Effector memory CD4-positive, alpha-beta T cell (primary cell): ENCODE measurements at regions not wholly inside any gene's neighbourhood (a gene's known extent, or its start where the extent isn't known, plus 50 kb on each side); places are given as distances from the start of the nearest gene placed in this dataset.

Experiments used
- DNase-seq, 3 donors: peaks; one replicate each; pipeline ENCODE4 v3.0.0-alpha.2; 2020
- H3K27ac ChIP-seq: 2 replicates; pipeline ENCODE4 v1.7.0; 2013; ENCODE audit warnings: mild to moderate bottlenecking, low read length, moderate library complexity; ENCODE audit not compliant: insufficient read depth, poor library complexity, severe bottlenecking
- H3K27me3 ChIP-seq: replicated peaks from 2 replicates; pipeline ENCODE4 v1.7.0; 2013; ENCODE audit warnings: mild to moderate bottlenecking, low read length; ENCODE audit not compliant: insufficient read depth, control insufficient read depth, poor library complexity, severe bottlenecking
- H3K36me3 ChIP-seq: 2 replicates; pipeline ENCODE4 v1.7.0; 2013; ENCODE audit warnings: mild to moderate bottlenecking, low read length, moderate library complexity; ENCODE audit not compliant: control insufficient read depth, insufficient read depth
- H3K4me1 ChIP-seq: 2 replicates; pipeline ENCODE4 v1.7.0; 2013; ENCODE audit warnings: low read length, mild to moderate bottlenecking; ENCODE audit not compliant: control insufficient read depth, insufficient read depth, poor library complexity, severe bottlenecking
- H3K4me3 ChIP-seq: 2 replicates; pipeline ENCODE4 v1.7.0; 2013; ENCODE audit warnings: low read length, low read depth, mild to moderate bottlenecking; ENCODE audit not compliant: insufficient read depth, poor library complexity, severe bottlenecking
- H3K9me3 ChIP-seq: 2 replicates; pipeline ENCODE4 v1.7.0; 2013; ENCODE audit warnings: mild to moderate bottlenecking, low read length, moderate library complexity; ENCODE audit not compliant: control insufficient read depth

DNA sequence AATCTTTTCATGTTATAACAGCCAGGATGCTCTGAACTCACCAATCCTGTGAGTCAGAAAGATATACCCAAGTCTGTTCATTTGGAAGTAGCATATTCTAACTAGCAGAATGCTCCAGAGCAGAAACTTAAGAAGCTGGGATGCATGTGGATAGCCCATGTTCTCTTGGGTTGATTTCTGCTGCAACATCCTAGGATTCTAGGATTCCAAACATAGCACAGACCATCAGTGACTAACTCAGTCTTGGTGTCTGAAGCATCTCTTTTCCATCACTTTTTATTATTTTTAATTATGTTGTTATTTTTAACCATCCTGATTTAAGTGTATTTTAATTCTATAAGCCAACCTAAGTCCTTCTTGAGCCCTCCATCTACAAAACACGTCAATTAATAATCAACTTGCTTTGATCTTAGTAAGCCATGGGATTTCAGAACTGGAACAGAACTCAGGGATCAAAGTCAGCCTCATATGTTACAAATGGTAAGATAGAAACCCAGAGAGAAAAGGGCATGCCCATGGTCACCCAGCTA lies 85.4 kb downstream of the OSR1 start:
- no peaks in the 10 kb centered on the region for H3K4me1 ChIP-seq
- H3K36me3 ChIP-seq: no peaks in the 10 kb centered on the region
- H3K9me3 ChIP-seq: no peaks in the 10 kb centered on the region
- no peak overlapping the region for H3K27ac ChIP-seq
- DNase-seq: no peak
- H3K4me3 ChIP-seq: no peak overlapping the region
- no peaks in the 10 kb centered on the region for H3K27me3 ChIP-seq

DNA sequence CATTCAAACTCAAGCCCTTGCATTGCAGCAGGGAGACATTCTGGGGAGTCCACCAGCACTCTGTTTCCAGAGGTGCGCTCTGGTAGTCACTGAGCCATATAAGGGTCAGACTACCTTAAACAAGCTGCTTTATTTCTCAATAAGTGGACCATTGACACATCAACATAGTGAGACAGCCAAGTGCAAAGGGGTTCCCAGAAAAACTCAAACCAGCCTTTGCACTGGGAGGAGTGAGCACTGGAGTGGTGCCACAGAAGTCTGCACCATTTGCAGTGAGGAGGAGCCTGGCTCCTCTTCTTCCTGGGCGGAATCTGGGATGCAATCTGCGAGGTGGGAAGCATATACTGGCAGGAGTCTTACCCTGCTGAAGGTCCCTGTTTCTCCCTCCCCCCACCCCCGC lies 86.4 kb downstream of the OSR1 start:
- no peak overlapping the region for H3K4me3 ChIP-seq
- H3K9me3 ChIP-seq: no peaks in the 10 kb centered on the region
- no peaks in the 10 kb centered on the region for H3K4me1 ChIP-seq
- no peak overlapping the region for H3K27ac ChIP-seq
- DNase-seq: no peak
- H3K36me3 ChIP-seq: no peaks in the 10 kb centered on the region
- H3K27me3 ChIP-seq: no peaks in the 10 kb centered on the region

DNA sequence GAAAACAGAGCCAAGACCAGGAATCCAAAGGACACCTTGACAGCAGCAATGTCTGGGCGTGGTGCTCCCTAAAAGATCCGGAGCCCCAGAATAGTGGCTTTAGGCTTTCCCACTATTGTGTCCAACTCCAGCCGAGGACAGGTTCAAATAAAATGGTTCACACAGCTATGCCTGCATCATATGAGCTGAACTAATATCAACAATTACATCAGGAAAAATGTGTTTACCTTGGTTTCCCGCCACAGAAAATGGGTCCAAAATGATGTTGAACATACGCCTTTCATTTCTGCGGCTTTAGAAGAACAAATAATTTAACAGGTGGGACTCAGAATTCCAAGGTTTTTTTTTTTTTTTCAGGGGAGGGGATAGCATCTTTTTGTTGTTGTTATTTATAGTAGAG lies 93.6 kb downstream of the OSR1 start:
- no peaks in the 10 kb centered on the region for H3K36me3 ChIP-seq
- H3K9me3 ChIP-seq: no peaks in the 10 kb centered on the region
- no peak for DNase-seq
- H3K4me1 ChIP-seq: no peaks in the 10 kb centered on the region
- no peaks in the 10 kb centered on the region for H3K27me3 ChIP-seq
- no peak overlapping the region for H3K27ac ChIP-seq
- H3K4me3 ChIP-seq: no peak overlapping the region

DNA sequence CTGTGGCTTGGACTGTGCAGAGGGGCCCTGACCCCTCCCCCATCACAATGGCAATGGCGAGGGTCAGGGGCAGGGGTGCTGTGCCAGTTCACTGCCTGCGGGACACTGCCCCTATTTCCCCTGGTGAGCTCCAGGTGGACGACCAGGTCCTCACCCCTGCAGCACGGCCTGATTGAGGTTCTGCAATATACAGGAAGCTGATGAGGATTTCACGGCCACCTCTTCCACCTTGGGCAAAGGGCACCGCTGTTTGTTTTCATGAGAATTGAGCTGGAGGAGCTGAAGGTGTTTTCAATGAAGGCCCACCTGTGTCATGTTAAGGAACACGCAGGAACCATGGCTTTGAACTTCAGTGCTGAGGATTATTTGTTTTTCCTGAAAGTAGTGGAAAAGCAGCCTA lies 96.3 kb downstream of the OSR1 start:
- Histone ChIP-seq H3K27ac (no peak overlapping the region), H3K9me3 (no peaks in the 10 kb centered on the region), H3K4me1 (no peaks in the 10 kb centered on the region), H3K4me3 (no peak overlapping the region), H3K27me3 (no peaks in the 10 kb centered on the region), H3K36me3 (no peaks in the 10 kb centered on the region)
- DNase-seq: no peak

DNA sequence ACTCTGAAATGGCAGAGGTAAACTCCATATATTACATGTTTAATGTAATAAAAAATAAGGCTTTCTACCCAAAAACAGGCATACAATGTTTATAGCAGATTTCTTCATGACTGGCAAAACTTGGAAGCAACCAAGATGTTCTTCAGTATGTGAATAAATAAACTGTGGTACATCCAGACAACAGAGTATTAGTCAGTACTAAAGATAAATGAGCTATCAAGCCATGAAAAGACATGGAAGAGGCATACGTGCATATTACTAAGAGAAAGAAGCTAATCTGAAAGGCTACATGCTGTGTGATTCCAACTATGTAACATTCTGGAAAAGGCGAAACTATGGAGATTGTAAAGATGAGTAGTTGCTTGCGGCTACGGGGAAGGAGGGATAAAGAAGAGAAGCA lies 97.4 kb downstream of the OSR1 start:
- DNase-seq: no peak
- H3K36me3 ChIP-seq: no peaks in the 10 kb centered on the region
- no peaks in the 10 kb centered on the region for H3K9me3 ChIP-seq
- no peaks in the 10 kb centered on the region for H3K27me3 ChIP-seq
- H3K27ac ChIP-seq: no peak overlapping the region
- no peaks in the 10 kb centered on the region for H3K4me1 ChIP-seq
- no peak overlapping the region for H3K4me3 ChIP-seq

DNA sequence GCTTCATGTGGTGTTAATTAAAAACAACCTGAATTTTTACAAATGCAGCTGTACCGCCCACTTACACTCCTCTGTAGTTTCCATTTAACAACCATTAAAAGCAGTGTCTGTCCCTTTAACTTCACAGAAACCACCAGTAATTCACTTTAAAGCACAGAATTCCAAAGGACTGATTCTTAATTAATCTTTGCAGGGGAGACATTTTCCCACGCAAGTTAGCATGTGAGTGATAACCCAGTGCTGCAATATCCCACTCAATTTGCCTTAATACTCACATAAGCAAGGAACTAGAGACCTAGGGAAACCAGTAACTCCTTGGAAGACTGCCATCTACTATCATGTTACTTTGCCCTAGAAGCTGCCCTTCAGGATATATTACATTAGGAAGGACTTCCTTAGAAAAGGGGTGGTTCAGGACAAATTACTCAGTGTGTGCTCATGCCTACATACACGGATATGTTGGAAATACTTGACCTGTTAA lies 102.3 kb downstream of the OSR1 start:
- Histone ChIP-seq H3K36me3 (no peaks in the 10 kb centered on the region), H3K4me1 (no peaks in the 10 kb centered on the region), H3K9me3 (no peaks in the 10 kb centered on the region), H3K27ac (no peak overlapping the region), H3K27me3 (no peaks in the 10 kb centered on the region), H3K4me3 (no peak overlapping the region)
- no peak for DNase-seq

DNA sequence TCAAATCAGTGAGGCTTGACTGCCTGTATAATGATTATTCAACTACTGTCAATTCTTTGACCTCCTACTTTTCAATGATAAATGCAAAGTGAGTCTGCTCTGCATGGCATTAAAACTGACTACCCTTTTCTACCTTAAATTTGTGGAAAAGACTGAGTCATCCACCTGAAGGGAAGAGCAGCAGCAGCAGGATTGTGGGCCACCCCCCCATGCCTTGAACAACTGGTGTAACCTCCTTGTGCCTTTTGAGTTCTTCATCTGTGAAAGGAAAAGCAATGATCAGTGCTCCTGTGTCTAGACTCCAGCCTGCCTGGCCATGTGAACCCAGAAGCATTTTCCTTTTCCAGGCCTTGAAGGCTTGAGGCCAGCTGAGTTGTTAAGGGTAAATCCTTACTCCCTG lies 102.9 kb downstream of the OSR1 start:
- Histone ChIP-seq H3K4me1 (no peaks in the 10 kb centered on the region), H3K4me3 (no peak overlapping the region), H3K27ac (no peak overlapping the region), H3K36me3 (no peaks in the 10 kb centered on the region), H3K9me3 (no peaks in the 10 kb centered on the region), H3K27me3 (no peaks in the 10 kb centered on the region)
- no peak for DNase-seq

DNA sequence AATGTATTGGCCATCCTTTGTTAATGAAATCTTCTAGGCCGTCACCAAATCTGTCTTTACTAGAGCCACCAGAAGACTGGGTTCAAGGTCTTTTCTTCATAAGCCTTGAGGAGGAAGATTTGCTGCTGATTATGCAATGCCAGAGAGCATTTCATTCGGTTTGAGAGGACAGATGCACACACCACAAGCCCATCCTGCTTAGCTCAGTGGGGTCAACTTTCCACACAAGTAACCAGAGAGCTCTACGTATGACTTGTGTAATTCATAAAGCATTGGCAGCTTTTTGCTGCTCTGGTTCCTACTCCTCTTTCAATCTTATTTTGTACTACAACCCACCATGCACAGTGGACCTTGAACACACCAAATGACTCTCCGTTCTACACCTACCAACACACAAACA lies 106.9 kb downstream of the OSR1 start:
- Histone ChIP-seq H3K9me3 (no peaks in the 10 kb centered on the region), H3K4me1 (no peaks in the 10 kb centered on the region), H3K27me3 (no peaks in the 10 kb centered on the region), H3K36me3 (no peaks in the 10 kb centered on the region), H3K27ac (no peak overlapping the region), H3K4me3 (no peak overlapping the region)
- DNase-seq: no peak

DNA sequence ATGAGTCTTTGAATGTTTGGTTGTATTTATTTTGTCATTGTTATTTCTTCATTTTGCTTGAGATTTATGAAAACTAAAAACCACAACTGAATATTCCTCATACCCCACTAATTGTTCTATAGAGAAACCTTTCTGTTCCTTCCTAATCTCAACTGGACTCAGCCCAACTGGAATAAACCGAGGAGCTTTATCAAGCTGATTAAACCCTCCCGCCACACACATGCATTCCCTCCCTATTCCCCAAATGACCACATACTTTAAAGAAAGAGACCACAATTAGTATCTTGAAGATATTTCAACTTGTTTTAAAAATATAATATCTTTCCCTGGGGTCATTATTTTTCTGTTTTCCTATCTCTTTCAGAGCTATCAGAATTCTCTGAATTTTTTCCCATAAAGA lies 107.5 kb downstream of the OSR1 start:
- DNase-seq: no peak
- Histone ChIP-seq H3K4me3 (no peak overlapping the region), H3K36me3 (no peaks in the 10 kb centered on the region), H3K4me1 (no peaks in the 10 kb centered on the region), H3K27me3 (no peaks in the 10 kb centered on the region), H3K9me3 (no peaks in the 10 kb centered on the region), H3K27ac (no peak overlapping the region)

DNA sequence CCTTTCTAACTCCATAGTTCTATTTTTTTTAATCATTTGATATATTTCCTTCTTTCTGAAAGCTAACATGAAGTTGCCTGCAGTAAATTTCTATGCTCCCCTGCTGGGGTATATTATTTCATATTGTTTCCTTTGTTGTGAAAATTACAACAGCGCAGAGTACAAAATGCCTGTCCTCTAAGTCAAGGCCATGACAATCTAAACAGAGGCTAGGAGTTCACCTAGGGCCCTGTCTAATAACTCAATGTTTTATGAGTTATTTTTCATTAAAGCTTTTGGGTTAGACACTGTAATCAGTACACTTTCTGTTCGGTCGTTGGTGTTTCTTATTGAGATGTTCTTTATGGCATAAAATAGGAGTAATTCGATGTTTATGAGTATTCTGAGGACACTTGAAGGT lies 111.2 kb downstream of the OSR1 start:
- no peak overlapping the region for H3K4me3 ChIP-seq
- DNase-seq: no peak
- no peaks in the 10 kb centered on the region for H3K27me3 ChIP-seq
- H3K9me3 ChIP-seq: no peaks in the 10 kb centered on the region
- no peak overlapping the region for H3K27ac ChIP-seq
- H3K36me3 ChIP-seq: no peaks in the 10 kb centered on the region
- no peaks in the 10 kb centered on the region for H3K4me1 ChIP-seq

DNA sequence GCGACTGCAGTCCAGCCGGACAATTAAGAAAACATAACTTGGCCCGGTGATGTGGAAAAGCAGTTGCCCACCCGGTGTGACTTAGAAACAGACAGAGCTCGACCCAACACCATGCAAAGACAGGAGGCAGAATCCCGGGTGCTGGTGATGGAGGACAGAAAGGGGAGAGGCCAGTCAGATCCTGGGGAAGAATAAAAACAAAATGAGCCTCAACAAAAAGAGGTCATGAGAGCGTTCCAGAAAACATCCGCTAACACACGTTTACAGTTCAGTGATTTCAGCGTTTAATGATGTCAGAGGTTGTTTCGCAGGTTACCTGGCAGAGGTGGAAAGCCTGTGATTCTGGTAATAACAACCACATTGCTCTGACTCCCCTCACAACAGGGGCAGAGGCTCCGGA lies 111.9 kb downstream of the OSR1 start:
- Histone ChIP-seq H3K4me3 (no peak overlapping the region), H3K27me3 (no peaks in the 10 kb centered on the region), H3K36me3 (no peaks in the 10 kb centered on the region), H3K9me3 (no peaks in the 10 kb centered on the region), H3K4me1 (no peaks in the 10 kb centered on the region), H3K27ac (no peak overlapping the region)
- DNase-seq: no peak
